ENCODE measurements at regions not wholly inside any gene's neighbourhood (a gene's known extent, or its start where the extent isn't known, plus 50 kb on each side); places are given as distances from the start of the nearest gene placed in this dataset.

GRCh38 chr5:8560776-8561175, 691.8 kb downstream of the MTRR start:
- POLR2A ChIA-PET, result interaction anchor here (0.7 kb wide), 1 partner anchor 44 kb away, joined by 4 read pairs; no protein-coding TSS in a partner anchor
- TF ChIP-seq EZH2phosphoT487 (IDR thresholded peaks at IDR 0.05; ENCODE audit: borderline replicate concordance, low read depth), result no peak
- no peak for TF ChIP-seq REST (IDR thresholded peaks at IDR 0.05; ENCODE audit: low read depth, low read length)
- no peak for TF ChIP-seq RCOR1 (IDR thresholded peaks at IDR 0.05; ENCODE audit: low read length)
- TF ChIP-seq MXI1 (IDR thresholded peaks at IDR 0.05; ENCODE audit: low read depth, low read length), result no peak; the same call in 1 of the 2 replicates
- TF ChIP-seq NFIC (IDR thresholded peaks at IDR 0.05; ENCODE audit: borderline replicate concordance), result no peak
- Histone ChIP-seq H3K9ac (no peak overlapping the region), H3K4me2 (no peak overlapping the region), H3K27me3 (ENCODE audit: insufficient read depth) (no peaks in the 10 kb centered on the region), H4K20me1 (ENCODE audit: insufficient read depth) (no peaks in the 10 kb centered on the region), H3K79me2 (ENCODE audit: insufficient read depth) (no peaks in the 10 kb centered on the region), H2AFZ (ENCODE audit: low read depth) (no peak overlapping the region), H3K9me2 (no peaks in the 10 kb centered on the region), H3K4me1 (ENCODE audit: control insufficient read depth in 1 of 2, insufficient read depth in 2 of 2, low read depth in 1 of 2, low read length in 1 of 2) (peaks cover 0 to 5% of the 10 kb centered on the region in 2 experiments; a peak in 2 of 4 replicates), H3K27ac (ENCODE audit: low read depth in 2 of 2, low read length in 1 of 2) (no peak overlapping the region), H3K9me3 (no peaks in the 10 kb centered on the region), H3K4me3 (ENCODE audit: low read depth in 2 of 2, low read length in 1 of 2) (no peak overlapping the region), H3K36me3 (replicated peaks in 1 of 2; ENCODE audit: control insufficient read depth in 1 of 2, insufficient read depth in 2 of 2, low read length in 1 of 2) (no peaks in the 10 kb centered on the region), H3F3A (replicated peaks; ENCODE audit: insufficient read depth) (no peaks in the 10 kb centered on the region)
- WGBS (ENCODE audit: low lambda C conversion rate), result 23% methylated on average over 2 of the region's 2 CpGs
- CTCF ChIA-PET, result no interaction called here
- DNase-seq, result no peak

DNA sequence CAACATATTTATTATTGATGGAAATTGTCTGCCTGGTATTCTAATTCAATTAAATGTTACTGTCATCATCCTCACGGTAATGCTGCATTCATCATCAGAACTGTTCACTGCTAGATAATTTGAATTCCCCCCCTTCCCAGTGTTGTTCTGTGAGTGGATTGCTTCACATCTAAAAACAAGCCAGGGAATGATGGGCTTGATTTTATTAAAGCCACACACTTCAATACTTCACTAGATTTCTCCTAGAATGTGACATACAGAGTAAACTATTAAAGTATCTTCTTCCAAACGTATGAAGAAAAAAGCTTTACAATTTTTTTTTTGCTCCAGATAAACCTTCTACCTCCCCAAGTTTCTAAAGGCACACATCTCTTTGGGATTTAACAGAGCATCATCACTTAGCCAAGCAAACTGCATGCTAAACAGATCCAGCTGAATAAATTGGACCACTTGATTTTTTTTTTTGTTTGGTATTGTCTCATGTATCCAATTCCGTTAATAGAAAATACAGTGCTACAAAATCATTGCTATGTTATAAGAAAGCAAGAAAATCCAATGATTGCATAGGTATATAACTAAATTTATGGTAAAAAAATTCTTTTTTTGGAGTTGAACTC, 692.4 kb downstream of the MTRR start:
- 0% methylated on average over 3 of the region's 3 CpGs for WGBS (ENCODE audit: low lambda C conversion rate)
- Histone ChIP-seq H3K36me3 (replicated peaks in 1 of 2; ENCODE audit: control insufficient read depth in 1 of 2, insufficient read depth in 2 of 2, low read length in 1 of 2) (no peaks in the 10 kb centered on the region), H3K4me2 (no peak overlapping the region), H3K9me2 (no peaks in the 10 kb centered on the region), H2AFZ (ENCODE audit: low read depth) (no peak overlapping the region), H3K27ac (ENCODE audit: low read depth in 2 of 2, low read length in 1 of 2) (no peak overlapping the region; a peak in 1 of 4 replicates), H3K9me3 (no peaks in the 10 kb centered on the region), H3K27me3 (ENCODE audit: insufficient read depth) (no peaks in the 10 kb centered on the region), H3K9ac (no peak overlapping the region), H4K20me1 (ENCODE audit: insufficient read depth) (no peaks in the 10 kb centered on the region), H3K4me1 (ENCODE audit: control insufficient read depth in 1 of 2, insufficient read depth in 2 of 2, low read depth in 1 of 2, low read length in 1 of 2) (peaks cover 0 to 5% of the 10 kb centered on the region in 2 experiments; a peak in 2 of 4 replicates), H3K79me2 (ENCODE audit: insufficient read depth) (no peaks in the 10 kb centered on the region), H3F3A (replicated peaks; ENCODE audit: insufficient read depth) (no peaks in the 10 kb centered on the region), H3K4me3 (ENCODE audit: low read depth in 2 of 2, low read length in 1 of 2) (no peak overlapping the region)
- CTCF ChIA-PET, result no interaction called here
- DNase-seq, result no peak
- POLR2A ChIA-PET, result interaction anchor here (0.7 kb wide), 1 partner anchor 45 kb away, joined by 4 read pairs; no protein-coding TSS in a partner anchor
- TF ChIP-seq TAF1 (IDR thresholded peaks at IDR 0.05; ENCODE audit: borderline replicate concordance, low read depth, low read length), result no peak
- TF ChIP-seq TCF12 (IDR thresholded peaks at IDR 0.05), result no peak
- no peak for TF ChIP-seq FOXM1 (IDR thresholded peaks at IDR 0.05; ENCODE audit: low read depth)
- TF ChIP-seq CTCF (IDR thresholded peaks at IDR 0.05), result no peak
- TF ChIP-seq SMC3 (IDR thresholded peaks at IDR 0.05; ENCODE audit: low read depth, low read length), result no peak
- no peak for TF ChIP-seq RAD21 (IDR thresholded peaks at IDR 0.05; ENCODE audit: low read length)
- no peak for TF ChIP-seq NRF1 (IDR thresholded peaks at IDR 0.05; ENCODE audit: low read depth, low read length)
- TF ChIP-seq REST (IDR thresholded peaks at IDR 0.05; ENCODE audit: low read depth, low read length), result no peak
- no peak for TF ChIP-seq POLR2AphosphoS5 (IDR thresholded peaks at IDR 0.05; ENCODE audit: low read depth, low read length)
- no peak for TF ChIP-seq NFIC (IDR thresholded peaks at IDR 0.05; ENCODE audit: borderline replicate concordance)
- TF ChIP-seq, protein P1, sequence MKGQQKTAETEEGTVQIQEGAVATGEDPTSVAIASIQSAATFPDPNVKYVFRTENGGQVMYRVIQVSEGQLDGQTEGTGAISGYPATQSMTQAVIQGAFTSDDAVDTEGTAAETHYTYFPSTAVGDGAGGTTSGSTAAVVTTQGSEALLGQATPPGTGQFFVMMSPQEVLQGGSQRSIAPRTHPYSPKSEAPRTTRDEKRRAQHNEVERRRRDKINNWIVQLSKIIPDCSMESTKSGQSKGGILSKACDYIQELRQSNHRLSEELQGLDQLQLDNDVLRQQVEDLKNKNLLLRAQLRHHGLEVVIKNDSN (IDR thresholded peaks at IDR 0.05; ENCODE audit: borderline replicate concordance, low read depth), result no peak
- no peak for TF ChIP-seq EP300 (IDR thresholded peaks at IDR 0.05; ENCODE audit: borderline replicate concordance in 1 of 2, low read depth in 1 of 2, low read length in 1 of 2)

Measured in SK-N-SH (cell line).